Bronchial epithelial cell (primary cell): ENCODE measurements at regions not wholly inside any gene's neighbourhood (a gene's known extent, or its start where the extent isn't known, plus 50 kb on each side); places are given as distances from the start of the nearest gene placed in this dataset.
A peak's percentile ranks its signal among the peaks of the same experiment; 100 is the strongest.

Source experiments
- DNase-seq: peaks from one replicate; pipeline ENCODE4 v3.0.0-alpha.2; 2010; ENCODE audit warnings: low read depth
- FAIRE-seq: peaks from 2 replicates; lab custom pipeline; 2011; peaks lifted over from hg19 to GRCh38; lab: Jason Lieb, UNC
- H3K27me3 ChIP-seq: 2 replicates; pipeline ENCODE4 v1.5.1; 2011; ENCODE audit warnings: low read length; ENCODE audit not compliant: control insufficient read depth, insufficient read depth
- H3K36me3 ChIP-seq: 2 replicates; pipeline ENCODE4 v1.5.1; 2011; ENCODE audit warnings: low read length; ENCODE audit not compliant: control insufficient read depth, insufficient read depth
- H3K4me3 ChIP-seq: 2 replicates; pipeline ENCODE4 v1.5.1; 2011; ENCODE audit warnings: mild to moderate bottlenecking, low read depth, low read length, control low read depth
- TF ChIP-seq, protein P1 (sequence below): IDR thresholded peaks from 2 replicates; pipeline ENCODE4 v1.5.1; 2011; ENCODE audit warnings: mild to moderate bottlenecking, moderate library complexity, low read length, control low read depth, inconsistent platforms; ENCODE audit not compliant: insufficient read depth, severe bottlenecking

GRCh38 chr4:124333466-124333865, 379.1 kb downstream of the ANKRD50 start:
- no peaks in the 10 kb centered on the region for H3K36me3 ChIP-seq
- TF ChIP-seq, protein P1, sequence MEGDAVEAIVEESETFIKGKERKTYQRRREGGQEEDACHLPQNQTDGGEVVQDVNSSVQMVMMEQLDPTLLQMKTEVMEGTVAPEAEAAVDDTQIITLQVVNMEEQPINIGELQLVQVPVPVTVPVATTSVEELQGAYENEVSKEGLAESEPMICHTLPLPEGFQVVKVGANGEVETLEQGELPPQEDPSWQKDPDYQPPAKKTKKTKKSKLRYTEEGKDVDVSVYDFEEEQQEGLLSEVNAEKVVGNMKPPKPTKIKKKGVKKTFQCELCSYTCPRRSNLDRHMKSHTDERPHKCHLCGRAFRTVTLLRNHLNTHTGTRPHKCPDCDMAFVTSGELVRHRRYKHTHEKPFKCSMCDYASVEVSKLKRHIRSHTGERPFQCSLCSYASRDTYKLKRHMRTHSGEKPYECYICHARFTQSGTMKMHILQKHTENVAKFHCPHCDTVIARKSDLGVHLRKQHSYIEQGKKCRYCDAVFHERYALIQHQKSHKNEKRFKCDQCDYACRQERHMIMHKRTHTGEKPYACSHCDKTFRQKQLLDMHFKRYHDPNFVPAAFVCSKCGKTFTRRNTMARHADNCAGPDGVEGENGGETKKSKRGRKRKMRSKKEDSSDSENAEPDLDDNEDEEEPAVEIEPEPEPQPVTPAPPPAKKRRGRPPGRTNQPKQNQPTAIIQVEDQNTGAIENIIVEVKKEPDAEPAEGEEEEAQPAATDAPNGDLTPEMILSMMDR, result no peak
- DNase-seq (no peak), FAIRE-seq (no peak)
- H3K4me3 ChIP-seq, result no peak overlapping the region
- H3K27me3 ChIP-seq, result no peaks in the 10 kb centered on the region

DNA sequence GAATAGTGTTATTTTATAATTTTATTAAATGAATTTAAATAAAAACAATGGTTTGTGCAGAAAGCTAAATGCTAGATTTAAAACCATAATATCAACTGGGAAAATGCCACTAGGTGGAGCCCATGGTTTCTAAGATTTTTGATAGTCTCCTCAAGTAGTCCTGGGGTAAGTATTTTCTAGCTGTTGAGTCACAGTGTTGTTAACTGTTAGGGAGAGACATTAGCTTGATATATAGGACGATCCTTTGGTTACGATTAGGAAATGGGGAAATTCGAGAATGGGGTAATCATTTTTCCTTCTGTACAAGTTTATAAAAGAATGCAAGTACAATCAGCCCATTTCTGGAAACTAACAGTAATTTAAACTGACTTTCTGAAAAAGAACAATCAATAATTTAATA, 378.4 kb downstream of the ANKRD50 start:
- H3K4me3 ChIP-seq, result no peak overlapping the region
- FAIRE-seq, result no peak
- H3K27me3 ChIP-seq, result no peaks in the 10 kb centered on the region
- DNase-seq, result peak; percentile 87
- TF ChIP-seq, protein P1, result peak; percentile 37
- no peaks in the 10 kb centered on the region for H3K36me3 ChIP-seq

DNA sequence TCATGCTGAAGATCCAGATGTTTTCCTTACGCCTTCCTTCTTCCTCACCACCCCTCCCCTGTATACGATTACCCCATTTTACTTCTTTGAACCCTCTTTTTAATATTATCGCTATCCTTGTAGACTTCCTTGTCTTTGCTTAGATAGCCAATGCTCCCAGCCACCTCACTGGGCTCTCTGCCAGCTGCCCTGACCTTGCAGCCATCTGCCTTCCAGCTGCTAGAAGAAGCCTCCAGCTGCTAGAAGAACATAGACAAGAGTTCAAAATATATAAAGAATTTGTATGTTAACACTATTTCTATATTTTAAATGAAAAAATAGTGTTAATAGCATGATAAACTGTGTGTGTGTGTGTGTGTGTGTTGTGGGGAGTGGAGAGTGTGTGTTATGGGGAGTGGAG, 374.7 kb downstream of the ANKRD50 start:
- H3K4me3 ChIP-seq, result no peak overlapping the region
- no peaks in the 10 kb centered on the region for H3K27me3 ChIP-seq
- H3K36me3 ChIP-seq, result no peaks in the 10 kb centered on the region
- TF ChIP-seq, protein P1, result no peak
- DNase-seq (no peak), FAIRE-seq (no peak)

DNA sequence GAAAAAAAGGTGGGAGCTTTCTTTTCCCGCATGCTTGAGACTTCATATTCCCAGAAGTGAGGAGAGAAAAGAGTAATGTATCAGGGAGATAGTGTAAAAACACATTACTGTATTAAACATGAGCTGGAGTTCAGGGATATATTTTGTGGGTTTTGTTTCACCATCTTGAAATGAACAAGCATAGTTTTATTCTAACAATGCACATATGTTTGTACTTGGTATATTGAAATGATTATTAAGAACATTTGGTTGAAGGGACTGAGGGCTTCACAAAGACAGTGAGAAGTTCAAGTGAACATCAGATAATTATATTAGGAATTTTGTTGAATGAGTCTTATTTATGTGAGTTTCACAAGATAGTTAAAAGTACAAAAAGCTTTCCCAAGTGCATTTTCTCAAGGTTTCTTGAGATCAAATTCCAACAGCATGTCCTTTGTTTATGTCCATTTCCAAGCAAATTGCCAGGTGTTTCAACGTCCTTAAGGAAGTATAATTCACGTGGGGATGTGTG, 368.8 kb downstream of the ANKRD50 start:
- H3K36me3 ChIP-seq, result no peaks in the 10 kb centered on the region
- no peak overlapping the region for H3K4me3 ChIP-seq
- no peaks in the 10 kb centered on the region for H3K27me3 ChIP-seq
- TF ChIP-seq, protein P1, result no peak
- DNase-seq (no peak), FAIRE-seq (no peak)

DNA sequence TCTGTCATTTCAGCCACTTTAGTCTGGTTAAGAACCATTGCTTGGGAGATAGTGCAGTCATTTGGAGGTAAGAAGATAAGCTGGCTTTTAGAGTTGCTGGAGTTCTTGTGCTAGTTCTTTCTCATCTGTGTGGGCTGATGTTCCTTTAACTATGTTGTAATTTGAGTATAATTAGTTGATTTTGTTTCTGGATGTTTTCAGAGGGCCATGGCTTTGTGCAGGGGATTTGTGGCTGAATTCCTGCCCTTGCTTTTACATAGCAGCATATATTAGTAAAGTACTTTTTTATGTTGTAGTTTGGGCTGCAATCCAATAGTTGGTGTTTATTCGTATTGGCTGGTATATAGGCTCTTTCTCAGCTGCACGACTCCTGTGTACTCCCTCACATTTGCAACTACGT, 339.6 kb downstream of the ANKRD50 start:
- no peaks in the 10 kb centered on the region for H3K27me3 ChIP-seq
- DNase-seq, result no peak
- no peak overlapping the region for H3K4me3 ChIP-seq
- TF ChIP-seq, protein P1, result no peak
- no peaks in the 10 kb centered on the region for H3K36me3 ChIP-seq
- FAIRE-seq, result no peak

DNA sequence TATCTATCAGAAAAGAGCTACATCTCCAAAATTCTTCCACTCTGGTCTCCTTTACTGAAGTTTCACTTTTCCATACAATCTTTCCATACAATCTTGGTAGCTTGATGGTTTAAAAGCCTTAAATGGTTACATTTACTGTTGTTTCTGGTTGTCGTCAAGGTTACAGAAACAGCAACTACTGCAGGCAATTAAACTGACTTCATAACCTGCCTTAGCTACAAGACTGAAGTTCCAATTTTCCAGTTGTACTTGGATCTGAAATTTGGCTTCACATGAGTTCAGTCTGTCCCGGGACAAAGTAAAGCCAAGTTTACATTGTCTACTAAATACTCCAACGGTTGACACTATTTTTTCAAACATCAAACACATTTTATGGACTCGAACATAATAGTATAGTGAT, 326.4 kb downstream of the ANKRD50 start:
- Histone ChIP-seq H3K27me3 (no peaks in the 10 kb centered on the region), H3K4me3 (no peak overlapping the region), H3K36me3 (no peaks in the 10 kb centered on the region)
- TF ChIP-seq, protein P1, result no peak
- FAIRE-seq (peak; percentile 58), DNase-seq (no peak)
